NCI-H526 (cell line): ENCODE measurements at regions not wholly inside any gene's neighbourhood (a gene's known extent, or its start where the extent isn't known, plus 50 kb on each side); places are given as distances from the start of the nearest gene placed in this dataset.
A peak's percentile ranks its signal among the peaks of the same experiment; 100 is the strongest.
"Not testable (repeated sequence)": the region's sequence is repeated elsewhere in the genome, so short reads cannot be mapped to it uniquely, and the experiment has no call there.

ENCODE experiments used
- DNase-seq, 2 experiments: peaks; one replicate each; lab custom pipeline; 2025; lab: John Stamatoyannopoulos, UW

DNA sequence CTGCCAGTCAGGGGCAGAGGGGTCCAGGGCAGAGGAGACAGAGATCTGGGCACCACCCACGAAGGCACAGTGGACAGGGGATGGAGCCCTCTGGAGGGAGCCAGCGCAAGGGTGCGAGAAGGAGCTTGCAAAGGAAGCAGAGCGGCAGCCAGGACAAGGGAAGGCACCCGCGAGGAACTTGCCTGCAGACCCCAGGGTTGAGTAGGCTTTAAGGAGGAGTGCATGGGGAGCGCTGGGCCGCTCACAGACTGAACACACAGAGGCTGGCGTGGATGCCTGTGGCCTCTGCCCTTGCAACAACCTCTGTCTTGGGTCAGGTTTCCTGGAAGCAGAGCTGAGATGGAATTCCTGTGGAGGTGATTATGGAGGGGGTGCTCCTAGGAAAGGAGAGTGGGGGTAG is 374.4 kb downstream of the CNTNAP3B start:
- not testable (repeated sequence) for DNase-seq

DNA sequence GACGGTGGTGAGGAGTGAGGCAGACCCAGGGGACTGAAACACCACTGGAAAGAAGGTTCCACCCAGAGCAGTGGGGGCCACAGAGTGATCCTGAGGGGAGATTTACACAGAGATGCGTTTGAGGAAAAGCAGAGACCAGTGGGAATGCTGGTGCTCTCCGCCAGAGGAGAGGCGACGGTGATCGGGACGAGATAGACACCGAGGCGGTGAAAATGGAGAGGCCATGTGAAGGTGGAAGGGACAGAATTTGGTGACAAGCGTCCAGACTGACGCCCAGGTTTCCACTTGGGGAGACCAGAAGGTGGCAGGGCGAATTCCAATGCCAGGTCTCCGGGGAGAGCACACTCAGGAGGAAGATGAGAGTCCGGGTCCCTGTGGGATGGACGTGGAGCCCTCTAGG is 374.8 kb downstream of the CNTNAP3B start:
- DNase-seq: not testable (repeated sequence)

DNA sequence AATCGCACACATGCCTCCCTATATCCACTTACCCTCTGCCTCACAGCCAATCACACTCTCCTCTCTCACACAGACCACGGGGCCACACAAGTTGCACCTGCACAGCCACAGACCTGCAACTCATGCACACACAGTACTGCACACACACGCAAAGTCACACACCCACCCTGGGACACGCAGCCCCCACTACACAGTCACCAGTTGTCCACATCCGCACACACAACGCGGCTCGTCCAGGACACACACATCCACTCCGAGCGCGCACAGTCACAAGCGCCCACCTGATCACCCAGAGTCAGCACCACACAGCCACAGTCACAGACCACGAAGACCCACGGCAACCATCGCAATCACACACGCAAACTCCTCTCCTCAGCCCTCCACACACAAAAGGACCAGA is 387.3 kb downstream of the CNTNAP3B start:
- not testable (repeated sequence) for DNase-seq

DNA sequence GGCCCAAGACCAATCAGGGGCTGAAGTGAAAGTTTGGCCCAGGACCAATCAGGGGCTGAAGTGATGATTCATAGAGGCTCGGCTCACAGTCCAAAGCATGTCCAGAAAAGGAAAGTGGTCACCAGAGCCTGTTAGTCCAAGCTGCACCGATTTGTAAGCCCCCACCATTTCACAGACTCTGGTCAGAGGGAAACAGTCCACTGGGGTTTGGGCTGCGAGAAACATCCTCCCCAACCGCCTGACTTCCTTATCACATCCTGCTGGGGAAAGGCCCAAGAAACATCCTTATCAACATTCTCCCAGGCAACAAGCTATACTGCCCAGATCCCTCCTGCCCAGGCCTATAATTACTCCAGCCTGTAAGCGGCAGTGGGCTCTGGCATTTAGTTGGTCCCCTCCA is 388.1 kb downstream of the CNTNAP3B start:
- DNase-seq: not testable (repeated sequence)

DNA sequence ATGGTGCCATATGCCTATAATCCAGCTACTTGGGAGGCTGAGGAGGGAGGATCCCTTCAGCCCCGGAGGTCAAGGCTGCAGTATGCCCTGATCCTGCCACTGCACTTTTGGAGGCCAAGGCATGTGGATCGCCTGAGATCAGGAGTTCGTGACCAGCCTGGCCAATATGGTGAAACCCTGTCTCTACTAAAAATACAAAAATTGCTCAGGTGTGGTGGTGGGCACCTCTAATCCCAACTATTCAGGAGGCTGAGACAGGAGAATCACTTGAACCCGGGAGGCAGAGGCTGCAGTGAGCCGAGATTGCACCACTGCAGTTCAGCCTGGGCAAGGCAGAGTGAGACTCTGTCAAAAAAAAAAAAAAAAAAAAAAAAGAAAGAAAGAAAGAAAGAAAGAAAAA is 390.5 kb downstream of the CNTNAP3B start:
- not testable (repeated sequence) for DNase-seq

DNA sequence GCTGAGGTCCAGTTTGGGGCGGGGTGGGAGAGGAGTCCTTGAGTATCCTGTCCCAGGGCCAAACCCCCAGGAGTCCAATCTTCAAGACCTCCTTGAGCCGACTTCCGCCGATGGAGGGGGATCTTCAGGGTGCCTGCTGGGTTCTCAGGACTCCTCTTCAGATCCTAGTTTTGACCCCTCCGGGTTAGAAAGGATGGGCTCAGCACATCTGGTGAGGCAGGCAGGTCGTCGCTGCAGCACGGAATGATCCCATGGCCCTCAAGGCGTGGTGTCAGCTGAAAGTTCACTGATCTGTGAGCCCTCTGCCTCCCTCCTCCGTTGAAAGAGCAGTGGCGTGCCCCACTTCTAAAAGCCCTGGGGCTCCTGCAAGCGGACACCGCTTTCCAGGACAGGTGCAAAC is 430.0 kb downstream of the CNTNAP3B start:
- not testable (repeated sequence) for DNase-seq

DNA sequence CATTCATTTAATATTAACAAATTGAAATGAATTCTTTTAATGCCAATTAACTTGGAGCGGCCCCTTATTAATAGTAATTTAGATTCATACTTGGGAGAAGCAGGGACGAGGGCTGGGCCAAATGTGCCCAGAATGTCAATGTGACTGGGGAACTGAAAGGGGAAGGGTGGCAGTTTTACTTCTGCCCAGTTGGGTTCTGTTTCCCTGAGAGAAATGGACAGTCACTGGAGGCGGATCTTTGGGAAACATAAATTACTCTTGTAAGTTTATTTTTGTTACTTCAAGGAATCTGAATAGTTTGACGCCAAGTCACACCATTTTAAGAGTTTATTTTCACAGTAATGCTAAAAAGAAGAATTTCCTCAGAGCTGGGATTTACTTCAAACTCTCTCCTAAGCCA is 432.1 kb downstream of the CNTNAP3B start:
- DNase-seq: not testable (repeated sequence)

DNA sequence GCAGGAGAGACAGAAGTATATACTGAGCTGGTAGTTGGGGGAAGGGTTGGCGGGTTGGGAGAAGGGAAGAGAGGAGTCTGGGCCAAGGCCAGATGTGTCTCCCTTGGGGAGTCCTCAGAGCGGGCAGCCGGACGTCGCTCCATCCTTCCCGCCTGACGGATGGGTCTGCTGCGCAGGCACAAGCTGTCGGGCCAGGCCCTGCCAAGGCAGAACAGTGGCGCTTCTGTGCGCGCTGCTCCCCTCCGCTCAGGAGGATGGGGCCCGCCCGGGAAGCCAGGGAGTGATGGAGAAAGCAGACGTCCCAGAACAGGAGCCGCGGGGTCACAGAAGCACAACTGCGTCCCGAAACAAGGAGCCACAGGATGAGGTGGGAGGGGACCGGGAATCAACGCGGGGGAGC is 449.9 kb downstream of the CNTNAP3B start:
- DNase-seq: not testable (repeated sequence)

DNA sequence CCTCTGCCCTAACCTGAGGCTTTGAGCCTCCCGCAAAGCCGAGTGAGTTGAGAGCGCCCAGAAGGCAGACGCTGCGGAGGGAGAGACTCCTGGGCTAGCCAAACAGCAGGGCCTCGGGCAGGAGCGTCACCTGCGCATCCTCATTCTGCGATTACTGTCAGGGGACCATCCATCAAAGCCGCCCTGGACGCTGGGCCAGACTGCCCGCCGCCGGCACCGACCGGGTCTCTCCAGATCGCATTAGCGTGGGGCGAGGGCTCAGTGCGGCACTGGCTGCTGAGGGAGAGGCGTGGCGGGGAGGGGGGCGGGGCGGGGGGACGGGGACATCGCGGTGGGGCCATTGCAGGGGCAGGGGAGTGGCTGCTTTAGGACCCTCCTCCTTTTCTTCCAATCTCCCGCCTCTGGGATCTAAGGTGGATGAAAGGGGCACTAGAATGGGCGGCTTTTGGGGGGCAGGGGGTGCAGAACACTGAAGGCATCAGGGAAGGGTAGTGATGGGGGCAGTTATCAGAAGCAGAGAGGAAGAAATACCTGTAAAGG is 465.7 kb downstream of the CNTNAP3B start:
- DNase-seq: not testable (repeated sequence)

DNA sequence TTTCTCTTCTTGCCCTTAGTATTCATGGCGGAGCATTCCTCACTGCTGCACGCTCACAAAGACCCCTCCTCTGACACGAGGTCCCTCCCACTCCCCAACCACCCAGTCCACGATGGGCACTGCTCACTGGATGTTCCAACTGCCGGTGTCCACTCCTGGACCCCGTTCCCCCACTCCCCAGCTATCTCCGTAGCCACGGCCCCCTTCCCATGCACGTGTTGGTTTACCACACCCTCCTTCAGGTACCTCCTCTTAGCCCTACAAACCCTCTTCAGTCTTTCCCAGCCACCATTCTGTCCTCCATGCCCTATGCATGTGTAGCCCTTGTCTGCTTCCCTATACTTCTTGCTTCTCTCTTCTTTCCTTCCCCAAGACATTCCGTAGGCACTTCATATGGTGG is 469.6 kb upstream of the ZNG1F start:
- DNase-seq: not testable (repeated sequence)

DNA sequence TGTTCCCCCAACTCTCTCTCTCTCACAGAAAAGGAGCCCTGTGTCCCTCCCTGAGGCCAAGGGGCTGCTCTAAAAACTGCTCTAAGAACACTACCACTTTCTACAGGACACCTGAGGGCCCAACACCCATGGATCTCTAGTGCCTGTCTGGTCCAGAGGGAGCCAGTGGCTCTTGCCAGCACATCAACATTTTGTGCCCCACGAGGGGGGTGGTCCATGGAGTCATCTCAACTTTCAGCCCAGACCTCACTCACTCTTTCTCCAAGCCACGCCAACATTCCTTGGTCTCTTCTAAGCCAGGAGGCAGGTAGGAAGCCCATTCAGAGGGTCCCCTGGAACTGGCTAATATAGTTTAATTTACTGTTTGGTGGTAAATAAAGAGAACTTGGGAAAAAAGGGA is 469.0 kb upstream of the ZNG1F start:
- DNase-seq: not testable (repeated sequence)

DNA sequence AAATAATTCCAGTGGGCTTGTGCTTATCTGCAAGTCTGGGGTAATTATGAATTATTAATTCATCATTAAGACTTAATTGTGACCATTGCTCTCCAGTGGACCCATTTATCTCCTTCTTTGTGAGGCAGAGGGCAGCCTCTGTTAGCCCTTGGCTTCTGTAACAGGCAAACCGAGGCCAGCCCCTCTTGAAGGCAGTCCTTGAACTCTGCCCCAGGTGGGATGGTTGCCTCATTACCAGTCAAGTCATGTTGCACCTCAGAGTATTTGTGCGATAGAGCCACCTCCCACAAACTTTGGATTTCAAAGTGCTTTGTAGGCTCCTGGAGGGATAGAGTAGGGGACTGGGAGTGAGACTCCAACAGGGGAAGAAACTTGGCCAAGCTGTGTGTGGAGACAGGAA is 468.0 kb upstream of the ZNG1F start:
- DNase-seq: not testable (repeated sequence)

DNA sequence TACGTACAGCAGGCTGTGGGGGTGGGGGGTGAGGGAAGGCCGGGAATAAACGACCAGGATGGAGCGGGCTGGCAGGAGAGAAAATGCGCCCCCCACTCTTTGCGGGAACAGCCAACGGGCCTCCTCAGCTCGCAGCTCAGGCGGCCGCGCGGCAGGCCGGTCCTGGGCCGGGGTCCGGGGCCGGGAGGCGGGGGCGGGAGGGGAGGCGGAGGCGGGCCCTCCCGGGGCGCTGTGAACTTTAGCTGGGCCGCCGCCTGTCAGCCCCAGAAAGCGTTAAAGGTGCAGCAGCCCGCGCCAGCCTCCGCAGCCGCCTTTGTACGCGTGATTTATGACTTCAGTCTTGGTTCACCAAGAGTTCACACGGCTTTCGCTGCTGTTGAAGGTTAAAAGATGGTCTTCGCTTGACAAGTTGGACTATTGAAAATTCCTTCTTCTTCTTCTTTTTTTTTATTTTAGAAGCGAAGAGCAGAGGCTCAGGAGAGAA is 466.0 kb upstream of the ZNG1F start:
- DNase-seq: peak in 1 of 2 experiments; percentile 58

DNA sequence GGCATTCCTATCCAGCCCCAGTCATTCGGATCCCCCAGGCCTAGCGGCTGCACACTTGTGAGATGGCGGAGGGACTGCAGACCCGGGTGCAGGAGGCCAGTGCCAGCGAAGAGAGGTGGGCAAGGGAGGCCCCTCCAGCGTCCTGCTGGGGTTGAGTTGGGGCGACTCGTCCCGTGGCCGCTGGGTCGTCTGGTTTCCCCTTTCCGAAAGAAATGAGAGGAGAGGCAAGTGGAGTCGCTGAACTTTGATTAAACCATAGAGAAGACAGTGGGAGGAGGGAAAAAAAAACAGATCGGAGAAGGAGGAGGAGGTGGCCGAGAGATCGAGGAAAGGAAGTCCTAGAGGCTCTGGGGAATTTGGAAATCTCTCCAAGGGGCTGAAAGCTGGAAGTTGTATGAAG is 465.2 kb upstream of the ZNG1F start:
- DNase-seq: peak in 1 of 2 experiments; percentile 14

DNA sequence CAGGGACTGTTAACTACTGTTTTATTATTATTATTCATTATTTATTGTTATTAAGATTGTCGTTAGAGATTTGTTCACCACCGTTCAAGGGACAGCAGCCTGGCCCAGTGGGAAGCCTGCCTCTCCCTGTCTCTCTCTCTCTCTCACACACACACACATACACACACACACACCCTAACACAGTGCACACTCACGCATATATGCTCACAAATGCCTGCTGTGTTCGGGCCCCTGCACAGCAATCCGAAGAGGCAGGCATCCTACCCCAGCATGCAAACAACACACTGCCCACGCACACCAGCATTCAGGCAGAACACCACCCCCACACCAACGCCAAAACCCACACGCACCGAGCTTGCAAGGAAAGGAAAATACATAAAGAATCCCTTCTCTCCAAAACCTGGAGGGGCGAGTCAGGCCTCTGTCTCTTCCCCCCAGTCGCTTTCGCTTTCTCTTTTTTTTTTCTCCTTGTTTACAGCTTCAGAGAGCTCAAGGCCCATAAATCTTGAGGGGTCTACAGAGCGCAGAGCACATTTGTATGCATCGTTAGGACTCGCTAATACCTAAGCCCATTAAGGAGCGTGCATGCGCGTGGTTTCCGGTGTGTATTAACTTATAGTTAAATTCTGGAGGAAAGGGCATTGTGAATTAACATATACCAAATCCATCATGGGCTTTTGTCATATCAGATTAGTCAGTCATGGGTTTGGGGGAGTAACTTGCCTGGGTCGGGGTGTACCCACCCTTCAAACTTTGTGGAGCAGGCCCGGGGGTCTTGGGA is 464.6 kb upstream of the ZNG1F start:
- peak in 1 of 2 experiments; percentile 10 for DNase-seq

DNA sequence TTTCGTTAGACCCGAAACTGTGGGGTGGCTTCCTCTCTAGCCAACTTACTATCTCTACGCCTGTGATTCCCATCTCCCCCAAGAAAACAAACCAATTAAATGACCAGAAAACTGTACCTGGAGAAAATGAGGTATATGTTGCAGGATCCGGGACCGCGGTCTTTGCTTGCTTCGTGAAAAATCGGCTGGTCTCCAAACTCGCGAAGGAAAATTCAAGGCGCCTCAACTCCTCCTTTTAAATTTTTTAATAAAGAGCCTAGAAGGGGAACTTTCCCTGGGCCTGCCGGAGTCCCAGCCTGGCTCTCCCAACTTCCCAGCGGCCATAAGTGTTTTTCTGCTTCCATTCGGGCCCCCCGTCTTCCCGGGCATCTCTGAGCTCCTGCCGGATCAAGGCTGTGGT is 463.7 kb upstream of the ZNG1F start:
- DNase-seq: not testable (repeated sequence)

DNA sequence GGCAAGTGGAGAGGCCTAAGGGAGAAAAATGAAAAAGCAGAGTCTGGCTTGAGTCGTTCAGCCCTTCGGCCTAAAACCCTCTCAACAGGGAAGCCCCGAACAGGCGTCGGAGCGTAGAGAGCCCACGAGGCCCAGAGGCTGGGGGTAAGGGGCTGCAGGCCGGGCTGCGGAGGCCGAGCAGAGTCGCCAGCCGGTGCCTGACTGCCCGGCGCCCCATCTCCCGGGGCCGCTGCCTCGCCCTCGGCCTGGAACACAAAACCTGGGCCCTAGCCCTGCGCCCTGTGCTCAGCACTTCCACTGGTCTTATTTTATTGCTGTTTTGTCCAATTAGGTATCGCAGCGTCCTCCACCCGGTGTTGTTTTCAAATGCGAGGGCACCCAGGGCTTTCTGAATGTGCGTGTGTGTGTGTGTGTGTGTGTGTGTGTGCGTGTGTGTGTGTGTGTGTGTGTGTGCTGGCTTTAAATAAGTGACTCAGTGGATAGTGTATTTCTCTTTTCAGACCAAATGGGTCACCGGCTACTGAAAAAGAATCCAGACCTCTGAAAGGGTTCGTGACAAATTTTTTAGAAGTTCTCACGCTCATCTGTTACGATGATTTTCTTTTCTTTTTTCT is 463.1 kb upstream of the ZNG1F start:
- not testable (repeated sequence) for DNase-seq

DNA sequence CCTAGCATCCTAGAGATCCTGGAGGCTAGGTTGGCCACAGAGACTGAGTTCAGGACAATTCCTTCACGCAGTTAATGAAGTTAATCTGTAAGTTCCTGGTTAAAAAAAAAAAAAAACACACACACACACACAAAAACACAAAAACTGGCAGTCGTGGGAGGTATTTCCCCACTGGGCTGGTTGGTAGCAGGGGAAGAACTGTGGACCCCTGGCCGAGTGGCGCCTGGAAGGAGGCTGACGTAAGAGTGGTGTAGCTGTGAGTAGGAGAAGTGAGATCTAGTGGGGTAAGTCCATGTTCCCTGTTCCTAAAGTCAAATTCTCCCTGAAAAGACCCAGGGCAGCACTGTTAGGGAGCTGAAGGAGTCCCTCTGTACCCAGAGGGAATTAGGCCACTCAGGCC is 461.0 kb upstream of the ZNG1F start:
- DNase-seq: not testable (repeated sequence)

DNA sequence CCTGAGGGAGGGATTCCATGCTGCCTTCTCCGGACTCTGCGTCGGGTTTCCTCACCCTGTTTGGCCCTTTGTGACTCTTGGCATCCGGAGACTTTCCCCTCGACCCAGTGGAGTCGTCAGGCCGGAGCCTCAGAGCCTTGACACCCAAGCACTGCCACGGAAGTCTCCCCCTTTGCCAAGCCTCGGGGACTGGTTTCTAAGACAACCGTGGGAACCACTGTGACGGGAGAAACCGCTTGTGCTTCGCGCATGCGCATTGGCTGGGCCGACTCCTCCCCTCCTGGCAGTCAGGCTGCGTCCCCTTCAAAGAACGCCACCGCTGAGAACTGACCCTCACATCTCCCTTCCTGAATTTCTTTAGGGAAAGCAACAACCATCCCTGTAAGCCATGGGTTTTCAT is 459.4 kb upstream of the ZNG1F start:
- DNase-seq: not testable (repeated sequence)

DNA sequence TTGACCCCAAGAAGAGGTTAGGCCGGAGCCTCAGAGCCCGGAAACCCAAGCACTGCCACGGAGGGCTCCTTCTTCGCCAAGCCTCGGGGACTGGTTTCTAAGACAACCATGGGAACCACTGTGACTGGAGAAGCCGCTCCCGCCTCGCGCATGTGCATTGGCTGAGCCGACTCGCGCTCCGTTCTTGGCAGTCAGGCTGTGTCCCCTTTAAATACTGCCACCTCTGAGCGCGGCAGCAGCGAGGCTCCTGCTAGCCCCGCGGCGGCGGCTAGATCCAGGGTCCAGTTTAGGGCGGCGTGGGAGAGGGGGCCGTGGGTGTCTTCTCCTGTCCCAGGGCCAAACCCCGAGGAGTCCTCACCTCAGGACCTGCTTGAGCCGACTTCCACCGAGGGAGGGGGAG is 457.1 kb upstream of the ZNG1F start:
- not testable (repeated sequence) for DNase-seq

DNA sequence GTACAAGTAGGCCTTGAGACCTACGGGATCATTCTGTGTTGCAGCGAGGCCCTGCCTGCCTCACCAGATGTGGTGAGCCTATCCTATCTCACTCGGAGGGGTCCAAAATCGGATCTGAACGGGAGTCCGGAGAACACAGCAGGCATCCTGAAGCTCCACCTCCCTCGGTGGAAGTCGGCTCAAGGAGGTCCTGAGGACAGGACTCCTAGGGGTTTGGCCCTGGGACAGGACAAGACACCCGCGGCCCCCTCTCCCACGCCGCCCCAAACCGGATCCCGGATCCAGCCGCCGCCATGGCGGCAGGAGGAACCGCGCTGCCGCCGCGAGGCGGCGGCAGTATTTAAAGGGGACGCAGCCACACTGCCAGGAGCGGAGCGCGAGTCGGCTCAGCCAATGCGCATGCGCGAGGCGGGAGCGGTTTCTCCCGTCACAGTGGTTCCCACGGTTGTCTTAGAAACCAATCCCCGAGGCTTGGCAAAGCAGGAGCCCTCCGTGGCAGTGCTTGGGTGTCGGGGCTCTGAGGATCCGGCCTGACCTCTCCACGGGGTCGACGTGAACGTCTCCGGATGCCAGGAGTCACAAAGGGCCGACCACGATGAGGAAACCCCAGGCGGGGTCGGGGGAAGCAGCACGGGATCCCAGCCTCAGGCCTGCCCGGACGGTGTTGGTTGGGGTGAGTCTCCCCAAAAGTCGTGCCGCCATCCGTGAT is 454.6 kb upstream of the ZNG1F start:
- peak; percentile 74 to 88 for DNase-seq

DNA sequence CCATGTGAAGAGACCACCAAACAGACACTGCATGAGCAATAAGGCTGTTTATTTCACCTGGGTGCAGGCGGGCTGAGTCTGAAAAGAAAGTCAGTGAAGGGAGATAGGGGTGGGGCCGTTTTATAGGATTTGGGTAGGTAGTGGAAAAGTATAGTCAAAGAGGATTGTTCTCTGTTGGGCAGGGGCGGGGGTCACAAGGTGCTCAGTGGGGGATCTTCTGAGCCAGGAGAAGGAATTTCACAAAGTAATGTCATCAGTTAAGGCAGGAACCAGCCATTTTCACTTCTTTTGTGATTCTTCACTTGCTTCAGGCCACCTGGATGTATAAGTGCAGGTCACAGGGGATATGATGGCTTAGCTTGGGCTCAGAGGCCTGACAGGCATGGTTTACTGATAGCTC is 444.6 kb upstream of the ZNG1F start:
- DNase-seq: not testable (repeated sequence)
